ENCODE measurements at regions not wholly inside any gene's neighbourhood (a gene's known extent, or its start where the extent isn't known, plus 50 kb on each side); places are given as distances from the start of the nearest gene placed in this dataset.
"Not testable (repeated sequence)": the region's sequence is repeated elsewhere in the genome, so short reads cannot be mapped to it uniquely, and the experiment has no call there.

GRCh38 chr7:84880326-84880997, 306.4 kb downstream of the SEMA3D start:
- not testable (repeated sequence) for TF ChIP-seq PHF8 (IDR thresholded peaks at IDR 0.05; ENCODE audit: borderline replicate concordance, low read depth); POLR2A (IDR thresholded peaks at IDR 0.05; ENCODE audit: low read length); CTCF (IDR thresholded peaks at IDR 0.05); TP53 (CRISPR knock-in tag; IDR thresholded peaks at IDR 0.05); BCL3 (IDR thresholded peaks at IDR 0.05); CBX2 (IDR thresholded peaks at IDR 0.05; ENCODE audit: borderline replicate concordance, low read depth); HMGXB4 (CRISPR knock-in tag; IDR thresholded peaks at IDR 0.05; ENCODE audit: borderline replicate concordance); EP300 (IDR thresholded peaks at IDR 0.05); FOSB (CRISPR knock-in tag; IDR thresholded peaks at IDR 0.05); BHLHE40 (IDR thresholded peaks at IDR 0.05; ENCODE audit: low read depth, low read length)
- TF ChIP-seq, protein P1, sequence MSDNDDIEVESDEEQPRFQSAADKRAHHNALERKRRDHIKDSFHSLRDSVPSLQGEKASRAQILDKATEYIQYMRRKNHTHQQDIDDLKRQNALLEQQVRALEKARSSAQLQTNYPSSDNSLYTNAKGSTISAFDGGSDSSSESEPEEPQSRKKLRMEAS (IDR thresholded peaks at IDR 0.05) = not testable (repeated sequence)
- TF ChIP-seq, protein P2, sequence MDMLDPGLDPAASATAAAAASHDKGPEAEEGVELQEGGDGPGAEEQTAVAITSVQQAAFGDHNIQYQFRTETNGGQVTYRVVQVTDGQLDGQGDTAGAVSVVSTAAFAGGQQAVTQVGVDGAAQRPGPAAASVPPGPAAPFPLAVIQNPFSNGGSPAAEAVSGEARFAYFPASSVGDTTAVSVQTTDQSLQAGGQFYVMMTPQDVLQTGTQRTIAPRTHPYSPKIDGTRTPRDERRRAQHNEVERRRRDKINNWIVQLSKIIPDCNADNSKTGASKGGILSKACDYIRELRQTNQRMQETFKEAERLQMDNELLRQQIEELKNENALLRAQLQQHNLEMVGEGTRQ (IDR thresholded peaks at IDR 0.05) = not testable (repeated sequence)
